ENCODE measurements at regions not wholly inside any gene's neighbourhood (a gene's known extent, or its start where the extent isn't known, plus 50 kb on each side); places are given as distances from the start of the nearest gene placed in this dataset.

GRCh38 chr11:127420139-127420538, 419.6 kb upstream of the KIRREL3 start:
- Histone ChIP-seq H3K79me2 (ENCODE audit: insufficient read depth) (no peaks in the 10 kb centered on the region), H3K4me1 (ENCODE audit: control insufficient read depth in 1 of 2, insufficient read depth in 2 of 2, low read depth in 1 of 2, low read length in 1 of 2) (no peaks in the 10 kb centered on the region), H3F3A (replicated peaks; ENCODE audit: insufficient read depth) (no peaks in the 10 kb centered on the region), H3K27ac (ENCODE audit: low read depth in 2 of 2, low read length in 1 of 2) (no peak overlapping the region), H3K9me3 (no peaks in the 10 kb centered on the region), H3K9ac (no peak overlapping the region), H3K4me3 (ENCODE audit: low read depth in 2 of 2, low read length in 1 of 2) (no peak overlapping the region), H3K9me2 (0 out of 2 replicates have a peak, but pooled peaks cover 3% of the 10 kb centered on the region), H3K36me3 (replicated peaks in 1 of 2; ENCODE audit: control insufficient read depth in 1 of 2, insufficient read depth in 2 of 2, low read length in 1 of 2) (no peaks in the 10 kb centered on the region), H2AFZ (ENCODE audit: low read depth) (no peak overlapping the region), H3K4me2 (no peak overlapping the region), H4K20me1 (ENCODE audit: insufficient read depth) (no peaks in the 10 kb centered on the region), H3K27me3 (ENCODE audit: insufficient read depth) (no peaks in the 10 kb centered on the region)
- DNase-seq = no peak
- POLR2A ChIA-PET = no interaction called here
- CTCF ChIA-PET = no interaction called here
- TF ChIP-seq REST (IDR thresholded peaks at IDR 0.05; ENCODE audit: low read depth, low read length) (no peak), FOXM1 (IDR thresholded peaks at IDR 0.05; ENCODE audit: low read depth) (no peak), SIN3A (IDR thresholded peaks at IDR 0.05; ENCODE audit: borderline replicate concordance, low read depth, low read length) (no peak), RAD21 (IDR thresholded peaks at IDR 0.05; ENCODE audit: low read length) (no peak), IRF3 (IDR thresholded peaks at IDR 0.05; ENCODE audit: low read depth, low read length) (no peak), RXRA (IDR thresholded peaks at IDR 0.05; ENCODE audit: borderline replicate concordance, low read depth) (no peak), USF1 (IDR thresholded peaks at IDR 0.05; ENCODE audit: borderline replicate concordance, low read depth) (no peak), EP300 (IDR thresholded peaks at IDR 0.05; ENCODE audit: borderline replicate concordance in 1 of 2, low read depth in 1 of 2, low read length in 1 of 2) (no peak), SMC3 (IDR thresholded peaks at IDR 0.05; ENCODE audit: low read depth, low read length) (no peak), NRF1 (IDR thresholded peaks at IDR 0.05; ENCODE audit: low read depth, low read length) (no peak), YY1 (IDR thresholded peaks at IDR 0.05; ENCODE audit: low read depth) (no peak), TCF12 (IDR thresholded peaks at IDR 0.05) (no peak), TAF1 (IDR thresholded peaks at IDR 0.05; ENCODE audit: borderline replicate concordance, low read depth, low read length) (no peak), RFX5 (IDR thresholded peaks at IDR 0.05; ENCODE audit: low read length) (no peak), ELF1 (IDR thresholded peaks at IDR 0.05) (no peak)

All from SK-N-SH (cell line).